CD14-positive monocyte (primary cell): ENCODE measurements at regions not wholly inside any gene's neighbourhood (a gene's known extent, or its start where the extent isn't known, plus 50 kb on each side); places are given as distances from the start of the nearest gene placed in this dataset.

Experiments used
- DNase-seq, 3 donors: peaks; one replicate each; pipeline ENCODE4 v3.0.0-alpha.2; 2011 to 2022
- H2AFZ ChIP-seq: 2 replicates; pipeline ENCODE4 v1.6.0; 2012; ENCODE audit warnings: mild to moderate bottlenecking, low read depth, low read length, inconsistent platforms; ENCODE audit not compliant: insufficient read depth, poor library complexity, severe bottlenecking
- H3K27ac ChIP-seq, 2 donors: 1 replicate in 1 of 2; 2 replicates in 1 of 2; pipeline ENCODE4 v1.5.1; 2012 to 2013; ENCODE audit warnings: low read length in 2 of 2, control low read depth in 1 of 2, inconsistent platforms in 1 of 2, low read depth in 1 of 2, mild to moderate bottlenecking in 1 of 2
- H3K27me3 ChIP-seq, 2 donors: one replicate each; pipeline versions ENCODE4 v1.6.0 to v1.6.1; 2011 to 2013; ENCODE audit warnings: low read length in 2 of 2; ENCODE audit not compliant: control insufficient read depth in 2 of 2, insufficient read depth in 2 of 2
- H3K36me3 ChIP-seq, 2 donors: replicated peaks in 1 of 2; 1 replicate in 1 of 2; 2 replicates in 1 of 2; pipeline versions ENCODE4 v1.5.1 to v1.6.1; 2012 to 2013; ENCODE audit warnings: low read length in 2 of 2, control low read depth in 1 of 2, inconsistent platforms in 1 of 2, mild to moderate bottlenecking in 1 of 2; ENCODE audit not compliant: insufficient read depth in 2 of 2, control insufficient read depth in 1 of 2
- H3K4me1 ChIP-seq, 2 donors: 1 replicate in 1 of 2; 2 replicates in 1 of 2; pipeline versions ENCODE4 v1.5.1 to v1.6.1; 2012 to 2013; ENCODE audit warnings: low read length in 2 of 2, control low read depth in 1 of 2, inconsistent platforms in 1 of 2, mild to moderate bottlenecking in 1 of 2, moderate library complexity in 1 of 2; ENCODE audit not compliant: insufficient read depth in 2 of 2, control insufficient read depth in 1 of 2
- H3K4me2 ChIP-seq: replicated peaks from 2 replicates; pipeline ENCODE3; 2012; ENCODE audit warnings: low read length, moderate library complexity, mild to moderate bottlenecking; ENCODE audit not compliant: poor library complexity, severe bottlenecking; ENCODE audit errors: extremely low read depth
- H3K4me3 ChIP-seq, 3 experiments: fragments of 200-600 bp in 1 of 3; sonication (generic) in 1 of 3; replicated peaks in 1 of 3; 1 replicate in 2 of 3; 2 replicates in 1 of 3; pipeline ENCODE4 v1.5.1; 2011 to 2013; ENCODE audit warnings: low read length in 3 of 3, mild to moderate bottlenecking in 3 of 3, control low read depth in 2 of 3, low read depth in 2 of 3, inconsistent platforms in 1 of 3, moderate library complexity in 1 of 3
- H3K79me2 ChIP-seq: 2 replicates; pipeline ENCODE4 v1.6.0; 2012; ENCODE audit warnings: mild to moderate bottlenecking, control low read depth, inconsistent platforms, low read length, moderate library complexity; ENCODE audit not compliant: insufficient read depth
- H3K9ac ChIP-seq: 2 replicates; pipeline ENCODE4 v1.6.0; 2017; ENCODE audit warnings: low read length, mild to moderate bottlenecking; ENCODE audit not compliant: insufficient read depth, poor library complexity, severe bottlenecking
- H3K9me3 ChIP-seq, 2 donors: replicated peaks in 1 of 2; 1 replicate in 1 of 2; 2 replicates in 1 of 2; pipeline versions ENCODE4 v1.5.1 to v1.6.1; 2012 to 2013; ENCODE audit warnings: low read length in 2 of 2, control low read depth in 1 of 2; ENCODE audit not compliant: control insufficient read depth in 1 of 2, insufficient read depth in 1 of 2
- H4K20me1 ChIP-seq: 2 replicates; pipeline ENCODE4 v1.6.0; 2012; ENCODE audit warnings: mild to moderate bottlenecking, low read length, control low read depth, moderate library complexity; ENCODE audit not compliant: insufficient read depth
- H3K27ac Mint-ChIP-seq, 7 donors: one replicate each; pipeline ENCODE4 v1.8.0; 2020; ENCODE audit warnings: mild to moderate bottlenecking in 7 of 7, mixed read lengths in 7 of 7, moderate library complexity in 6 of 7, inconsistent platforms in 2 of 7
- H3K27me3 Mint-ChIP-seq, 3 donors: one replicate each; pipeline ENCODE4 v1.8.0; 2021 to 2022; ENCODE audit warnings: low read depth in 3 of 3, mild to moderate bottlenecking in 3 of 3, mixed read lengths in 3 of 3, moderate library complexity in 3 of 3, inconsistent platforms in 1 of 3
- H3K36me3 Mint-ChIP-seq, 2 donors: one replicate each; pipeline ENCODE4 v1.8.0; 2020; ENCODE audit warnings: mixed read lengths in 2 of 2, inconsistent platforms in 1 of 2, mild to moderate bottlenecking in 1 of 2
- H3K4me1 Mint-ChIP-seq: one replicate; pipeline ENCODE4 v1.8.0; 2020; ENCODE audit warnings: mild to moderate bottlenecking, mixed read lengths
- H3K4me3 Mint-ChIP-seq, 2 donors: one replicate each; pipeline ENCODE4 v1.8.0; 2020; ENCODE audit warnings: mild to moderate bottlenecking in 2 of 2, mixed read lengths in 2 of 2, moderate library complexity in 1 of 2
- H3K9me3 Mint-ChIP-seq, 7 donors: one replicate each; pipeline ENCODE4 v1.8.0; 2020 to 2022; ENCODE audit warnings: mixed read lengths in 7 of 7, mild to moderate bottlenecking in 6 of 7, moderate library complexity in 6 of 7, inconsistent platforms in 2 of 7
- CTCF ChIP-seq: fragments of 200-600 bp; IDR thresholded peaks from one replicate; pipeline ENCODE4 v1.8.0; 2022; ENCODE audit warnings: antibody characterized with exemption, mild to moderate bottlenecking
- WGBS: methylation state at CpG from one replicate; pipeline ENCODE4 v1.1.5; 2013; ENCODE audit warnings: missing lambda C conversion rate; ENCODE audit not compliant: insufficient coverage; 5-methylcytosine and 5-hydroxymethylcytosine counted together
- intact Hi-C, 2 donors: fragments of 100-400 bp; cut with micrococcal nuclease; formaldehyde crosslinking; loops; one replicate each; pipeline versions ENCODE4 v1.15.0 to v1.15.1; 2023

- 96% methylated on average over 4 of the region's 8 CpGs for WGBS
- Histone ChIP-seq H3K27me3 (peaks cover 0 to 3% of the 10 kb centered on the region in 2 donors), H3K79me2 (no peaks in the 10 kb centered on the region), H3K9ac (no peak overlapping the region), H3K4me1 (no peaks in the 10 kb centered on the region), H3K4me2 (no peak overlapping the region), H2AFZ (no peak overlapping the region), H4K20me1 (no peaks in the 10 kb centered on the region), H3K36me3 (no peaks in the 10 kb centered on the region), H3K27ac (no peak overlapping the region), H3K4me3 (no peak overlapping the region), H3K9me3 (no peaks in the 10 kb centered on the region)
- Mint-ChIP-seq H3K27me3 (peaks cover 9 to 27% (median 16%) of the 10 kb centered on the region in 3 donors), H3K9me3 (peaks cover 0 to 2% (median 0%) of the 10 kb centered on the region in 7 donors), H3K36me3 (no peaks in the 10 kb centered on the region), H3K4me3 (no peak overlapping the region), H3K4me1 (peaks cover 2% of the 10 kb centered on the region), H3K27ac (peak overlapping the region in 1 of 7 donors; percentile 38)
- no peak for TF ChIP-seq CTCF
- intact Hi-C loops, result no loop called here
- DNase-seq, result no peak
These were observed 135.7 kb downstream of the SHANK2 start for GRCh38 chr11:71116693-71117040.

- TF ChIP-seq CTCF, result no peak
- H3K4me2 ChIP-seq, result no peak overlapping the region
- no peaks in the 10 kb centered on the region for H3K79me2 ChIP-seq
- no peak for DNase-seq
- no peak overlapping the region for H2AFZ ChIP-seq
- WGBS, result 48% methylated on average over 13 of the region's 19 CpGs
- no peaks in the 10 kb centered on the region for H3K9me3 ChIP-seq
- peaks cover 0 to 3% of the 10 kb centered on the region in 2 donors for H3K27me3 ChIP-seq
- no peak overlapping the region for H3K4me3 ChIP-seq
- intact Hi-C loops, result no loop called here
- peaks cover 2% of the 10 kb centered on the region for H3K4me1 Mint-ChIP-seq
- peaks cover 0 to 2% (median 0%) of the 10 kb centered on the region in 7 donors for H3K9me3 Mint-ChIP-seq
- H3K36me3 ChIP-seq, result no peaks in the 10 kb centered on the region
- H3K27ac Mint-ChIP-seq, result peak overlapping the region in 1 of 7 donors; percentile 36
- peak overlapping the region in 1 of 2 donors; percentile 7 for H3K4me3 Mint-ChIP-seq
- no peaks in the 10 kb centered on the region for H3K36me3 Mint-ChIP-seq
- H3K4me1 ChIP-seq, result no peaks in the 10 kb centered on the region
- peaks cover 9 to 28% (median 16%) of the 10 kb centered on the region in 3 donors for H3K27me3 Mint-ChIP-seq
- H3K27ac ChIP-seq, result no peak overlapping the region
- H3K9ac ChIP-seq, result no peak overlapping the region
- H4K20me1 ChIP-seq, result no peaks in the 10 kb centered on the region
These were observed 136.3 kb downstream of the SHANK2 start for GRCh38 chr11:71115770-71116692.
